CD14-positive monocyte (primary cell): ENCODE measurements at regions not wholly inside any gene's neighbourhood (a gene's known extent, or its start where the extent isn't known, plus 50 kb on each side); places are given as distances from the start of the nearest gene placed in this dataset.

Source experiments
- DNase-seq, 3 donors: peaks; one replicate each; pipeline ENCODE4 v3.0.0-alpha.2; 2011 to 2022
- H2AFZ ChIP-seq: 2 replicates; pipeline ENCODE4 v1.6.0; 2012; ENCODE audit warnings: mild to moderate bottlenecking, low read depth, low read length, inconsistent platforms; ENCODE audit not compliant: insufficient read depth, poor library complexity, severe bottlenecking
- H3K27ac ChIP-seq, 2 donors: 1 replicate in 1 of 2; 2 replicates in 1 of 2; pipeline ENCODE4 v1.5.1; 2012 to 2013; ENCODE audit warnings: low read length in 2 of 2, control low read depth in 1 of 2, inconsistent platforms in 1 of 2, low read depth in 1 of 2, mild to moderate bottlenecking in 1 of 2
- H3K27me3 ChIP-seq, 2 donors: one replicate each; pipeline versions ENCODE4 v1.6.0 to v1.6.1; 2011 to 2013; ENCODE audit warnings: low read length in 2 of 2; ENCODE audit not compliant: control insufficient read depth in 2 of 2, insufficient read depth in 2 of 2
- H3K36me3 ChIP-seq, 2 donors: replicated peaks in 1 of 2; 1 replicate in 1 of 2; 2 replicates in 1 of 2; pipeline versions ENCODE4 v1.5.1 to v1.6.1; 2012 to 2013; ENCODE audit warnings: low read length in 2 of 2, control low read depth in 1 of 2, inconsistent platforms in 1 of 2, mild to moderate bottlenecking in 1 of 2; ENCODE audit not compliant: insufficient read depth in 2 of 2, control insufficient read depth in 1 of 2
- H3K4me1 ChIP-seq, 2 donors: 1 replicate in 1 of 2; 2 replicates in 1 of 2; pipeline versions ENCODE4 v1.5.1 to v1.6.1; 2012 to 2013; ENCODE audit warnings: low read length in 2 of 2, control low read depth in 1 of 2, inconsistent platforms in 1 of 2, mild to moderate bottlenecking in 1 of 2, moderate library complexity in 1 of 2; ENCODE audit not compliant: insufficient read depth in 2 of 2, control insufficient read depth in 1 of 2
- H3K4me2 ChIP-seq: replicated peaks from 2 replicates; pipeline ENCODE3; 2012; ENCODE audit warnings: low read length, moderate library complexity, mild to moderate bottlenecking; ENCODE audit not compliant: poor library complexity, severe bottlenecking; ENCODE audit errors: extremely low read depth
- H3K4me3 ChIP-seq, 3 experiments: fragments of 200-600 bp in 1 of 3; sonication (generic) in 1 of 3; replicated peaks in 1 of 3; 1 replicate in 2 of 3; 2 replicates in 1 of 3; pipeline ENCODE4 v1.5.1; 2011 to 2013; ENCODE audit warnings: low read length in 3 of 3, mild to moderate bottlenecking in 3 of 3, control low read depth in 2 of 3, low read depth in 2 of 3, inconsistent platforms in 1 of 3, moderate library complexity in 1 of 3
- H3K79me2 ChIP-seq: 2 replicates; pipeline ENCODE4 v1.6.0; 2012; ENCODE audit warnings: mild to moderate bottlenecking, control low read depth, inconsistent platforms, low read length, moderate library complexity; ENCODE audit not compliant: insufficient read depth
- H3K9ac ChIP-seq: 2 replicates; pipeline ENCODE4 v1.6.0; 2017; ENCODE audit warnings: low read length, mild to moderate bottlenecking; ENCODE audit not compliant: insufficient read depth, poor library complexity, severe bottlenecking
- H3K9me3 ChIP-seq, 2 donors: replicated peaks in 1 of 2; 1 replicate in 1 of 2; 2 replicates in 1 of 2; pipeline versions ENCODE4 v1.5.1 to v1.6.1; 2012 to 2013; ENCODE audit warnings: low read length in 2 of 2, control low read depth in 1 of 2; ENCODE audit not compliant: control insufficient read depth in 1 of 2, insufficient read depth in 1 of 2
- H4K20me1 ChIP-seq: 2 replicates; pipeline ENCODE4 v1.6.0; 2012; ENCODE audit warnings: mild to moderate bottlenecking, low read length, control low read depth, moderate library complexity; ENCODE audit not compliant: insufficient read depth
- H3K27ac Mint-ChIP-seq, 7 donors: one replicate each; pipeline ENCODE4 v1.8.0; 2020; ENCODE audit warnings: mild to moderate bottlenecking in 7 of 7, mixed read lengths in 7 of 7, moderate library complexity in 6 of 7, inconsistent platforms in 2 of 7
- H3K27me3 Mint-ChIP-seq, 3 donors: one replicate each; pipeline ENCODE4 v1.8.0; 2021 to 2022; ENCODE audit warnings: low read depth in 3 of 3, mild to moderate bottlenecking in 3 of 3, mixed read lengths in 3 of 3, moderate library complexity in 3 of 3, inconsistent platforms in 1 of 3
- H3K36me3 Mint-ChIP-seq, 2 donors: one replicate each; pipeline ENCODE4 v1.8.0; 2020; ENCODE audit warnings: mixed read lengths in 2 of 2, inconsistent platforms in 1 of 2, mild to moderate bottlenecking in 1 of 2
- H3K4me1 Mint-ChIP-seq: one replicate; pipeline ENCODE4 v1.8.0; 2020; ENCODE audit warnings: mild to moderate bottlenecking, mixed read lengths
- H3K4me3 Mint-ChIP-seq, 2 donors: one replicate each; pipeline ENCODE4 v1.8.0; 2020; ENCODE audit warnings: mild to moderate bottlenecking in 2 of 2, mixed read lengths in 2 of 2, moderate library complexity in 1 of 2
- H3K9me3 Mint-ChIP-seq, 7 donors: one replicate each; pipeline ENCODE4 v1.8.0; 2020 to 2022; ENCODE audit warnings: mixed read lengths in 7 of 7, mild to moderate bottlenecking in 6 of 7, moderate library complexity in 6 of 7, inconsistent platforms in 2 of 7
- CTCF ChIP-seq: fragments of 200-600 bp; IDR thresholded peaks from one replicate; pipeline ENCODE4 v1.8.0; 2022; ENCODE audit warnings: antibody characterized with exemption, mild to moderate bottlenecking
- WGBS: methylation state at CpG from one replicate; pipeline ENCODE4 v1.1.5; 2013; ENCODE audit warnings: missing lambda C conversion rate; ENCODE audit not compliant: insufficient coverage; 5-methylcytosine and 5-hydroxymethylcytosine counted together
- intact Hi-C, 2 donors: fragments of 100-400 bp; cut with micrococcal nuclease; formaldehyde crosslinking; loops; one replicate each; pipeline versions ENCODE4 v1.15.0 to v1.15.1; 2023

GRCh38 chr6:106872049-106872448 lies 102.5 kb downstream of the CD24 start:
- no peaks in the 10 kb centered on the region for H3K79me2 ChIP-seq
- intact Hi-C loops = no loop called here
- WGBS = no CpG with 5 or more reads among the region's 3 CpGs
- H3K9me3 Mint-ChIP-seq = peaks cover 3 to 22% (median 13%) of the 10 kb centered on the region in 7 donors
- no peaks in the 10 kb centered on the region for H3K27me3 ChIP-seq
- H3K27me3 Mint-ChIP-seq = peaks cover 0 to 2% (median 0%) of the 10 kb centered on the region in 3 donors
- TF ChIP-seq CTCF = no peak
- no peaks in the 10 kb centered on the region for H3K4me1 ChIP-seq
- H3K4me3 Mint-ChIP-seq = no peak overlapping the region
- H3K4me3 ChIP-seq = no peak overlapping the region
- H3K36me3 Mint-ChIP-seq = no peaks in the 10 kb centered on the region
- no peak overlapping the region for H3K4me2 ChIP-seq
- no peak overlapping the region for H2AFZ ChIP-seq
- no peaks in the 10 kb centered on the region for H4K20me1 ChIP-seq
- no peak overlapping the region for H3K27ac Mint-ChIP-seq
- peaks cover 5 to 12% of the 10 kb centered on the region in 2 donors for H3K9me3 ChIP-seq
- no peaks in the 10 kb centered on the region for H3K36me3 ChIP-seq
- no peak overlapping the region for H3K9ac ChIP-seq
- DNase-seq = no peak
- H3K4me1 Mint-ChIP-seq = no peaks in the 10 kb centered on the region
- no peak overlapping the region for H3K27ac ChIP-seq

GRCh38 chr6:106870824-106871717 lies 103.5 kb downstream of the CD24 start:
- no peaks in the 10 kb centered on the region for H3K36me3 Mint-ChIP-seq
- Histone ChIP-seq H3K36me3 (no peaks in the 10 kb centered on the region), H4K20me1 (no peaks in the 10 kb centered on the region), H3K79me2 (no peaks in the 10 kb centered on the region), H2AFZ (no peak overlapping the region), H3K4me2 (no peak overlapping the region), H3K4me3 (no peak overlapping the region), H3K27me3 (no peaks in the 10 kb centered on the region), H3K9ac (no peak overlapping the region), H3K9me3 (peaks cover 5 to 20% of the 10 kb centered on the region in 2 donors), H3K4me1 (no peaks in the 10 kb centered on the region), H3K27ac (no peak overlapping the region)
- H3K9me3 Mint-ChIP-seq = peaks cover 1 to 22% (median 13%) of the 10 kb centered on the region in 7 donors
- H3K27me3 Mint-ChIP-seq = peaks cover 0 to 6% (median 0%) of the 10 kb centered on the region in 3 donors
- no peak for DNase-seq
- no peak overlapping the region for H3K27ac Mint-ChIP-seq
- no peak overlapping the region for H3K4me3 Mint-ChIP-seq
- WGBS = 81% methylated on average over 2 of the region's 3 CpGs
- no peak for TF ChIP-seq CTCF
- no peaks in the 10 kb centered on the region for H3K4me1 Mint-ChIP-seq
- intact Hi-C loops = no loop called here
